ENCODE measurements at regions not wholly inside any gene's neighbourhood (a gene's known extent, or its start where the extent isn't known, plus 50 kb on each side); places are given as distances from the start of the nearest gene placed in this dataset.

GRCh38 chr1:218081358-218081757, 203.7 kb upstream of the RRP15 start:
- in situ Hi-C loops (cut with HindIII; ENCODE audit: low pct_ligation_motif_present, low pct_unique_long_range_greater_than_20kb, low sequenced_read_pairs), result no loop called here
- no peak for DNase-seq

GRCh38 chr1:218090459-218090858, 194.6 kb upstream of the RRP15 start:
- in situ Hi-C loops (cut with HindIII; ENCODE audit: low pct_ligation_motif_present, low pct_unique_long_range_greater_than_20kb, low sequenced_read_pairs), result no loop called here
- DNase-seq, result no peak

DNA sequence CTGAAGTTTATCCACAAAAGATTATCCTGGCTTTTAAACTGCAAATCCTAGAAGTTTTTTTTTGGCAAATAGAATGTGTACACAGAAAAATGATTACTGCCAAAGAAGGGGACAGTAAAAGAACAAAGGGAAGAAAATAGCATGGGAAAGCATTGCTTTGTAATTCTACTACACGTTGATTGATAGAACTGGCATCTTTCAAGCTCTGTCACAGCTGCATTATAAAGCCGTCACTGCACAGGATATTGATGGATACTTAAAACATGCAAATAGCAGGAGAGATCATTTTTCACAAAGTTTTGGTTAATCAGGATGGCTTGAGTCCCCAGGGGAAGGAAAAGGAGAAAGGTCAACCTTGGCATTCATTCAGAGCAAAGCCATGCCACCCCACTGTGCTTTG, 183.7 kb upstream of the RRP15 start:
- DNase-seq, result no peak
- in situ Hi-C loops (cut with HindIII; ENCODE audit: low pct_ligation_motif_present, low pct_unique_long_range_greater_than_20kb, low sequenced_read_pairs), result no loop called here

- DNase-seq, result no peak
- in situ Hi-C loops (cut with HindIII; ENCODE audit: low pct_ligation_motif_present, low pct_unique_long_range_greater_than_20kb, low sequenced_read_pairs), result no loop called here
Measured at GRCh38 chr1:218108034-218108433, 177.1 kb upstream of the RRP15 start.

DNA sequence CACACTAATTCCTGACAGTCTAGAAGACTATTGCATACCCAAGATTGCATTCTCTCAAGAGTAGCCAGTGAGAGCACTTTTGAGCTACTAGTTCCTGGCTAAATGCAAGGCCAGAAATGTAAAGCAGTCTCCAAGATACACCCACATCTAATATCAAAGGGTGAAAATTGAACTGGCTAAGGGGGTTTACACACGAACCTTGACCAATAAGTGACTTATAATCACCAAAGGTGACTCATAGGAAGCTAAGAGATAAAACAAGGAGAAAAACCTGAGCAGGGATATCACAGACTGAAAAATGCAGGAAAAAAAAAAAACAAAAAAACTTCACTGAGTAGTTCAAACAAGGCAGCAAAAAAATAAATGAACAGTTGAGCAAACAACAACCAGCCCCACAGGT, 172.2 kb upstream of the RRP15 start:
- in situ Hi-C loops (cut with HindIII; ENCODE audit: low pct_ligation_motif_present, low pct_unique_long_range_greater_than_20kb, low sequenced_read_pairs), result no loop called here
- no peak for DNase-seq

DNA sequence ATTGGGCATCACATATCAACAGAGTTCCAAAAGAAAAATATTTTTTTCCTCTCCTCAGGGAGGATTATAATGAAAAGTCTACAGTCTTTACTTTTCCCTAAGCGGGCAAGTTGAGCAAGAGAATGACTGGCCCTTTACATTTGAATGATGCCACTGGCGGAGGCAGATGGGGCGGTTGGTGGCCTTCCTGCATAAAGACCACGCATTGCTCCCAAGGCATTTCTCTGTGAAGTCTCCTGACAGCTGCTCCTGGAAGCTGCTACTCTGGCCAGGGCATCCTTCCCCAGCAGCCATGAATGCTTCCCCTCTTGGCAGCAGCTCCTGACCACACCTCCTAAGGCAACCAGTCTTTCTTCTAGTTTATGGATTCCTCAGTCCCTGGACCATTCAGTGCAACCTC, 161.1 kb upstream of the RRP15 start:
- no peak for DNase-seq
- in situ Hi-C loops (cut with HindIII; ENCODE audit: low pct_ligation_motif_present, low pct_unique_long_range_greater_than_20kb, low sequenced_read_pairs), result no loop called here

DNA sequence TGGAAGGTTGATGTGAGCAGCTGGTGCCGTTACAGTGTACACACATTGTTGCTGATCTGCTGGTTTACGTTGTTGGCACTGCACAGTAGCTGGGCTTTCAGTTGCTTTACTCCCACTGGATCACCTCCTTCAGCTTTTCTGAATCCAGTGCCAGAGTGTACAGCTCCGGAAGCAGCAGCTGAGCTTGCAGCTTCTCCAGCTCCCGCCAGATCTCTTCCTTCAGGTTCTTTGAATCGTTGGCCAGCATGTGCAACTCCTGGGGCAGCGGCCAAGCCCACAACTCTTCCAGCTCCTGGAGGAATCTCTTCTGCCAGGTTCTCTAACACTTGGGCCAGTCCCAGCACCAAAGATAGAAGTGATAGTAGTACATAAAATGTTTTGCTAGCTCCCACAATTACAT, 149.7 kb upstream of the RRP15 start:
- in situ Hi-C loops (cut with HindIII; ENCODE audit: low pct_ligation_motif_present, low pct_unique_long_range_greater_than_20kb, low sequenced_read_pairs), result no loop called here
- DNase-seq, result no peak

- DNase-seq, result no peak
- in situ Hi-C loops (cut with HindIII; ENCODE audit: low pct_ligation_motif_present, low pct_unique_long_range_greater_than_20kb, low sequenced_read_pairs), result no loop called here
Measured at GRCh38 chr1:218139761-218140160, 145.3 kb upstream of the RRP15 start.

DNA sequence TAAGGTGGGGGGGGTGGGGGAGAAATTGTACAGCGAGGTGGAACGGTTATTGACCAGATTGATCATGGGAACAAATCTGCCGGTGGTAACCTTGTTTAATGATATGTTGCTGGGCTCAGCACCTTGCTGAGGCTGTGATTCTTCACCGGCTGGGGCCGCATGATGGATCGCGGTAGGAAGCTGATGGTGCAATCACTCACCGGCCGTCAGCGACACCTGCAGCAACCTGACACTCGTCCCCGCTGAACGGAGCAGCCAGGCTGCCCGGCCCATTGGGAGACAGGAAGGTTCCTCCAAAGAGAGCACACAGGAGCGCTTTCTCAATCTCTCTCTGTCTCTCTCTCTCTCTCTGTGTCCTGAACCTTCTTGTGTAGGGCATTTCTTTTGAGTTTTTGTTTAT, 128.5 kb upstream of the RRP15 start:
- DNase-seq, result no peak
- in situ Hi-C loops (cut with HindIII; ENCODE audit: low pct_ligation_motif_present, low pct_unique_long_range_greater_than_20kb, low sequenced_read_pairs), result no loop called here

DNA sequence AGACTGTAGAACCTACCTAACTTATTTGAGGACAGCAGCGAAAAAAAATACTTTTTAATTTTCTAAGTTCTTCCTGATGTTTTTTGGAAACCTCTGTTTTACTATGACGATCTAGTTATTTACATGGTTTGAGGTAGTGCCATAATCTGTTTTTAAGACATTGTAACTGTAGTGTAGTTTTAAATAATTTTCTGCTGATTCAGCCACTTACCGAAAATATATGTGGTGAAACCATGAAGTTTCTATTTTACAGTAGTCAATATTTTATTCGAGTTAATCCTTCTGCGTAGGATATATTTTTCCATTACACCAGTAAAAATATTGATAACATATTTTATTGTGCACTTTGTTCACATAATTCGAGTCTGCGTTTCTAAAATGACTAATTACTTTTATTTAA, 121.7 kb upstream of the RRP15 start:
- in situ Hi-C loops (cut with HindIII; ENCODE audit: low pct_ligation_motif_present, low pct_unique_long_range_greater_than_20kb, low sequenced_read_pairs), result no loop called here
- no peak for DNase-seq

GRCh38 chr1:218164111-218164929, 120.8 kb upstream of the RRP15 start:
- DNase-seq, result no peak
- in situ Hi-C loops (cut with HindIII; ENCODE audit: low pct_ligation_motif_present, low pct_unique_long_range_greater_than_20kb, low sequenced_read_pairs), result no loop called here

DNA sequence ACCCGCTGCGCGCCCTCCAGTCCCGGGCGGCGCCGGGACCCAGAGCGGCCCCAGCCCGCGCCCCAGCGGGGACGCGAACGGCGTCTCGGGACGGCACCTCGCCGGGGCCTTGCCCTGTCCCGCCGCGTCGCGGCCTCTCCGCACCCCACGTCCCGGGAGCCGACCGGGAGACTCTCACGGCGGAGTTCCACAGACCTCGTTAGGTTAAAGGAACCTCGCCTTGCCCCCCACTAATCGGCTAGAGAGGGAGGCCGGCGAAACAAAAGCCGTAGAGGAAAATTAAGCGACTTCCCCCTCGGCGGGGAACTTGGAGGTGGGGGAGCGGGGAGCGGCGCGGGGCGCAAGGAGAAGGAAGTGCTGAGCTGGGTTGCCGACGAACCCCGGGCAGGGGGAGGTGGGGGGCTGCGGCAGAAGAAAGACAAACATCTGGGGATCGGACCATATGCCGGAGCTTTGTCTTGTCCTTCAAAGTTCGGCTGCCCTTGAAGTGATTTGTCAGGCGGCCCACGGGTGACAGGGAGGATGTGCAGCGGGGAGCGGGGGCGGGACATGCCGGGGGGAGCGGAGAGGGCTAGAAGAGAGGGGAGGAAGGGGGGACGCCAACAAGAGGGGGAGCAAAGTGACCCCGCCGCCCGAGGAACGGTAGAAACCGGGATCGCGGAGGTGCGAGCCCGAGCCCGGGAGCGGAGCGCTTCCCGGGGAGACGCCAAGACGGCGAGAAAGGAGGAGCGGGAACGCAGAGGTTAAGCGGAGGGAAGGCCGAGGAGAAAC, 120.0 kb upstream of the RRP15 start:
- in situ Hi-C loops (cut with HindIII; ENCODE audit: low pct_ligation_motif_present, low pct_unique_long_range_greater_than_20kb, low sequenced_read_pairs), result no loop called here

DNA sequence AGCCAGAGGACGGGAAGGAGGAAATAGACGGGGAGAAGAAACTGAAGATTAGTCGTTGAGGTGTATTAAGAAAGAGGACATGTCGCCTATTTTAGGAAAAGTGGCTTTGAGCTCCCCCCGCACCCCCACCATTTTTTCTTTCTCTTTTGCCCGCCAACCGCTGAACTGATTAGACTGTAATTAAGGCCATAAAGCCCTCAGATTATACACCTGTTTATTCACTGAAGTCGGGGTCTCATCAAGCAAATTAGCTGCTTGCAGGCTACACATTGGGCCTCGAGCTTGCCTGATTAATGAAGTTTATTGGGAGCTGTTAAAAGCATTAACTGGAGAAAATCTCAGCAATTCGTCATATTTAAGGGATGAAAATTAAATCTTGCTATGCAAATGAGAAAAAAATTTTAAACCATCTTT, 119.4 kb upstream of the RRP15 start:
- DNase-seq, result no peak
- in situ Hi-C loops (cut with HindIII; ENCODE audit: low pct_ligation_motif_present, low pct_unique_long_range_greater_than_20kb, low sequenced_read_pairs), result no loop called here

More for the DNA sequence above, 120.0 kb upstream of the RRP15 start:
- peak; percentile 24 for DNase-seq

DNA sequence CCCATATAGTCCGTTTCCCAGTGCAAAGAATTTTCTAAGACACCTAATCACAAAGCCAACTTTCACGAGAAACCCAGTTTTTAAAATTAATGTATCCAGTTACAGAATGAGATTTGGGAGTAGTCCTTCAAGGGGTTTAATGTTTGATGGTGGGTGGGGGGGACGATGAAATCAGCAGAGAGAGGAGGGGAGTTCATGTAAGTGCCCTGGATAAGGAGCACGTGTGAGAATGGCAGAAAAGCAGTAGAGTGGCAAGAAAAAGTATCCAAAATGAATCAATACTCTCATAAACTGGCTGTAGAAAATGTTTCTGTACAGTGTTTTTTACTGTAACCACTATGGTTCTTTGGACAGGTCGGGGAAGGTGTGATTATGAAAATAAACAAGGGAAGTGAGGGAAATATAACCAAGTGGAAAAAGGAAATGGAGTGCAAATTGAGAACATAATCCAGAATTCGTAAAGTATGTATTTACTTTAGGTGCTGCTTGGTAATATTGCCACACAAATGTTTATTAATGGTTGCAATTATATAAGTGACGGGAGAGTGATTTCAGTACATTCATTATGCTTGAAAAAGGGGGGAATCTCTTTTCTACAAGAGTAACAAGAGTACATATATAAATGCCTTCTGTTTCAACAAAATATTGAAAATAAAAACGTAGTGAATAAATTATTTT, 118.7 kb upstream of the RRP15 start:
- in situ Hi-C loops (cut with HindIII; ENCODE audit: low pct_ligation_motif_present, low pct_unique_long_range_greater_than_20kb, low sequenced_read_pairs), result no loop called here

GRCh38 chr1:218171302-218171893, 113.7 kb upstream of the RRP15 start:
- in situ Hi-C loops (cut with HindIII; ENCODE audit: low pct_ligation_motif_present, low pct_unique_long_range_greater_than_20kb, low sequenced_read_pairs), result no loop called here
- peak; percentile 57 for DNase-seq

More for the DNA sequence above, 118.7 kb upstream of the RRP15 start:
- DNase-seq, result no peak

GRCh38 chr1:218182455-218182854, 102.6 kb upstream of the RRP15 start:
- DNase-seq, result no peak
- in situ Hi-C loops (cut with HindIII; ENCODE audit: low pct_ligation_motif_present, low pct_unique_long_range_greater_than_20kb, low sequenced_read_pairs), result no loop called here

DNA sequence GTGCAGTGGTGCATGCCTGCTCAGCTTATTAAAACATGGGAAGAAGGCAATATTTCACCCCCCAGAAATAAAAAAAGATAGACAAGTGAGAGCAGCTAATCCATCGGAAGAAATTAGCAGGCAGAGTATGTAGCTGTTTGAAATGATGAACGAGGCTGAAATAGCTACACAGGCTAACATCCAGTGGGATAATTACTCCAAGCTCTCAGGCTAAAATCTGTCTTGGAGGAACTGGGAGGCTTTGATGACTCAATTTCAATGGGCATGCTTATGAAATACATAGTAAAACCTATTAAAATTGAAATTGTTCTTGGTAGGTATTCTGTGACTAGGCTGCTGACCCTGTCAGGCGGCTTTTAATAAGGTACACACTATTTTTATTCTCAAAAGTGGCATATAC, 84.1 kb upstream of the RRP15 start:
- in situ Hi-C loops (cut with HindIII; ENCODE audit: low pct_ligation_motif_present, low pct_unique_long_range_greater_than_20kb, low sequenced_read_pairs), result no loop called here
- no peak for DNase-seq

GRCh38 chr1:218201601-218202000, 83.5 kb upstream of the RRP15 start:
- DNase-seq, result no peak
- in situ Hi-C loops (cut with HindIII; ENCODE audit: low pct_ligation_motif_present, low pct_unique_long_range_greater_than_20kb, low sequenced_read_pairs), result no loop called here

DNA sequence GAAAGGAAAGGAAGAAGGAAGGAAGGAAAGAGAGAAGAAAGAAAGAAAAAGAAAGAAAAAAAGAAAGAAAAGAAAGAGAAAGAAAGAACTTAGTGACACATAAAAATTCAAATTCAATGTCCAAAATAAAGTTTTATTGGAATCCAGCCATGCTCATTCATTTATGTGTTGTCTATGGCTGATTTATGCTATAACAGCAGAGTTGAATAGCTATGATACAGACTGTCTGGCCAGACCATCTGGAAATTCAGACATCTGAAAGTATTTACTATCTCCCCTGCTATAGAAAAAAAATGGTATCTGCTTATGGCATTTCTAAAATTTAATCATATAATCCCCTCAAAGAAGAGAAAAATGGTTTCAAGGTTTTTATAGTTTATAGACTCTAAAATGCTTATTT, 79.4 kb upstream of the RRP15 start:
- in situ Hi-C loops (cut with HindIII; ENCODE audit: low pct_ligation_motif_present, low pct_unique_long_range_greater_than_20kb, low sequenced_read_pairs), result no loop called here
- no peak for DNase-seq

Measured in ACHN (cell line).